HL-60 (cell line): ENCODE measurements at regions not wholly inside any gene's neighbourhood (a gene's known extent, or its start where the extent isn't known, plus 50 kb on each side); places are given as distances from the start of the nearest gene placed in this dataset.

ENCODE experiments used
- DNase-seq, 2 experiments: peaks; one replicate each; pipeline ENCODE4 v3.0.0-alpha.2; 2010 to 2020; ENCODE audit warnings: low read depth in 1 of 2, low spot score in 1 of 2
- H3K27ac ChIP-seq: fragments of 250-450 bp; sonication (Bioruptor Pico); replicated peaks from 2 replicates; pipeline ENCODE4 v1.5.1; 2020; ENCODE audit warnings: mild to moderate bottlenecking, moderate library complexity
- H3K27me3 ChIP-seq: fragments of 250-450 bp; sonication (Bioruptor Pico); 2 replicates; pipeline ENCODE4 v1.5.1; 2021; ENCODE audit warnings: mild to moderate bottlenecking, moderate library complexity; ENCODE audit not compliant: insufficient read depth, poor library complexity, severe bottlenecking
- H3K4me3 ChIP-seq: replicated peaks from 2 replicates; pipeline ENCODE4 v1.5.1; 2011; ENCODE audit warnings: mild to moderate bottlenecking, control low read depth, low read length; ENCODE audit not compliant: insufficient read depth
- CTCF ChIP-seq: IDR thresholded peaks from one replicate; pipeline ENCODE4 v1.5.1; 2011; ENCODE audit warnings: low read length, control low read depth, inconsistent platforms; ENCODE audit not compliant: insufficient read depth
- GABPA ChIP-seq: IDR thresholded peaks from 2 replicates; pipeline ENCODE4 v1.6.1; 2012; ENCODE audit warnings: low read depth
- POLR2AphosphoS5 ChIP-seq: IDR thresholded peaks from 2 replicates; pipeline ENCODE4 v1.6.1; 2012; ENCODE audit warnings: low read depth
- REST ChIP-seq: IDR thresholded peaks from 2 replicates; pipeline ENCODE4 v1.6.1; 2012; ENCODE audit warnings: low read depth; ENCODE audit not compliant: insufficient replicate concordance
- SPI1 ChIP-seq: IDR thresholded peaks from 2 replicates; pipeline ENCODE4 v1.6.1; 2012; ENCODE audit warnings: low read depth, mild to moderate bottlenecking, borderline replicate concordance

GRCh38 chr18:78207942-78208341 lies 771.7 kb upstream of the SALL3 start:
- DNase-seq, result no peak
- no peak overlapping the region for H3K4me3 ChIP-seq
- no peak for TF ChIP-seq GABPA
- TF ChIP-seq POLR2AphosphoS5, result no peak
- TF ChIP-seq CTCF, result no peak
- no peak for TF ChIP-seq REST
- TF ChIP-seq SPI1, result no peak
- H3K27ac ChIP-seq, result no peak overlapping the region
- H3K27me3 ChIP-seq, result peaks cover 2% of the 10 kb centered on the region

- TF ChIP-seq POLR2AphosphoS5, result no peak
- no peak overlapping the region for H3K4me3 ChIP-seq
- H3K27ac ChIP-seq, result no peak overlapping the region
- peaks cover 2% of the 10 kb centered on the region for H3K27me3 ChIP-seq
- no peak for DNase-seq
Measured at GRCh38 chr18:78208461-78208860, 771.2 kb upstream of the SALL3 start.

GRCh38 chr18:78213361-78213994 lies 766.1 kb upstream of the SALL3 start:
- Histone ChIP-seq H3K27ac (no peak overlapping the region), H3K27me3 (no peaks in the 10 kb centered on the region), H3K4me3 (no peak overlapping the region)
- no peak for TF ChIP-seq REST
- TF ChIP-seq CTCF, result no peak
- no peak for TF ChIP-seq SPI1
- no peak for TF ChIP-seq POLR2AphosphoS5
- TF ChIP-seq GABPA, result no peak
- DNase-seq, result no peak

- H3K27me3 ChIP-seq, result peaks cover 6% of the 10 kb centered on the region
- no peak overlapping the region for H3K27ac ChIP-seq
- DNase-seq, result no peak
- TF ChIP-seq REST (no peak), CTCF (no peak), POLR2AphosphoS5 (no peak), SPI1 (no peak), GABPA (no peak)
- no peak overlapping the region for H3K4me3 ChIP-seq
Measured at GRCh38 chr18:78221496-78221895, 758.1 kb upstream of the SALL3 start.
